Fibroblast of skin of abdomen (primary cell): ENCODE measurements at regions not wholly inside any gene's neighbourhood (a gene's known extent, or its start where the extent isn't known, plus 50 kb on each side); places are given as distances from the start of the nearest gene placed in this dataset.

Experiments used
- DNase-seq: peaks from one replicate; pipeline ENCODE4 v3.0.0-alpha.2; 2013

GRCh38 chr11:70572974-70573260 is 174.6 kb downstream of the CTTN start:
- DNase-seq, result no peak

- no peak for DNase-seq
Measured at GRCh38 chr11:70573701-70574151, 175.4 kb downstream of the CTTN start.

GRCh38 chr11:70574725-70575347 is 176.5 kb downstream of the CTTN start:
- DNase-seq, result no peak

- no peak for DNase-seq
Measured at GRCh38 chr11:70575396-70576060, 177.2 kb downstream of the CTTN start.

GRCh38 chr11:70577258-70577603 is 178.9 kb downstream of the CTTN start:
- no peak for DNase-seq

GRCh38 chr11:70577948-70578347 is 179.6 kb downstream of the CTTN start:
- no peak for DNase-seq

- no peak for DNase-seq
Measured at GRCh38 chr11:70578371-70578770, 180.0 kb downstream of the CTTN start.

- DNase-seq, result no peak
Measured at GRCh38 chr11:70578831-70579230, 180.5 kb downstream of the CTTN start.

GRCh38 chr11:70579316-70579955 is 181.1 kb downstream of the CTTN start:
- no peak for DNase-seq

GRCh38 chr11:70580036-70580805 is 181.9 kb downstream of the CTTN start:
- DNase-seq, result no peak

- no peak for DNase-seq
Measured at GRCh38 chr11:70581991-70582885, 183.9 kb downstream of the CTTN start.

GRCh38 chr11:70582886-70583641 is 184.7 kb downstream of the CTTN start:
- no peak for DNase-seq

GRCh38 chr11:70583781-70584218 is 185.5 kb downstream of the CTTN start:
- no peak for DNase-seq

GRCh38 chr11:70584498-70585235 is 186.3 kb downstream of the CTTN start:
- DNase-seq, result no peak

GRCh38 chr11:70585236-70585545 is 186.9 kb downstream of the CTTN start:
- DNase-seq, result no peak

GRCh38 chr11:70586261-70587074 is 188.1 kb downstream of the CTTN start:
- DNase-seq, result no peak

GRCh38 chr11:70587075-70587389 is 188.7 kb downstream of the CTTN start:
- no peak for DNase-seq

- no peak for DNase-seq
Measured at GRCh38 chr11:70590356-70590991, 192.1 kb downstream of the CTTN start.

- DNase-seq, result no peak
Measured at GRCh38 chr11:70592641-70593165, 194.4 kb downstream of the CTTN start.
